HG03439 (cell line): ENCODE measurements at regions not wholly inside any gene's neighbourhood (a gene's known extent, or its start where the extent isn't known, plus 50 kb on each side); places are given as distances from the start of the nearest gene placed in this dataset.

ENCODE experiments used
- ATAC-seq: cut with Tn5 transposase; IDR thresholded peaks from one replicate; pipeline ENCODE4 v1.9.1; 2021; ENCODE audit warnings: mild to moderate bottlenecking, moderate library complexity; ENCODE audit not compliant: unreplicated experiment

DNA sequence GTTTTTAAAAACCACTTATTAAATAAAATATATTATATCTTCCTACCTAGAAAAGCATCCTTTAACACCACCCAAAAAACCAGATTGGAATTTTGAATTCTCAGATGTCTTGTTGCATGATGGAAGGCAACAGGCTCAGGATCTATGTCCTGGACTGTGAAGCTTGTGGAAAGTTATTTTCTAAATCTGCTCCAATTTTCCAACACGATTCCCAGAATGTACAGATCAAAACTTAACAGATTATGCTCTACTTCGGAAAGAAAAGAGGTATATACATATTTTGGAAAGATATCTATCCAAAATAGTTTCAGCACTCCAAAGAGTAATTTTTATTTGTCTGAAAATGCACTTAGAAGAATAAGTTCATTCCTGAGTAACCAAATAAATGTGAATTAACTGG is 291.7 kb upstream of the EMCN start:
- no peak for ATAC-seq

DNA sequence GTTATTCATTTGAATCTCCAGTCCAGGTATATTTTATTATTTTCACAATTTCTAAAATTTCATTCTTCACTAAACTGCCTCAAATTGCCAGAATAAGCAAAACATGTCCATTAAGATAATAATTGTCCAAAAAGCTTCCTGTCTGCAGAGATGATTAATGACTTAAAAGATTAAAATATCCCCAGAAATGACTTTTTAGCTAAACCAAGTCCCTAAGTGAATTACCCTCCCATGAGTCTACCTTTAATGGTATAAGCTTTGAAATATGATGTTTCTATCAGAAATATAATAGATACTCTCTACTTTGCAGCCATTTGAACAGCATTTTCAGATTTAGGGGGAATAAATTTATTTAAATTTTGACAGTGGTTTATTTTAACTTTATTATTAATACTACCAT is 289.2 kb upstream of the EMCN start:
- no peak for ATAC-seq

DNA sequence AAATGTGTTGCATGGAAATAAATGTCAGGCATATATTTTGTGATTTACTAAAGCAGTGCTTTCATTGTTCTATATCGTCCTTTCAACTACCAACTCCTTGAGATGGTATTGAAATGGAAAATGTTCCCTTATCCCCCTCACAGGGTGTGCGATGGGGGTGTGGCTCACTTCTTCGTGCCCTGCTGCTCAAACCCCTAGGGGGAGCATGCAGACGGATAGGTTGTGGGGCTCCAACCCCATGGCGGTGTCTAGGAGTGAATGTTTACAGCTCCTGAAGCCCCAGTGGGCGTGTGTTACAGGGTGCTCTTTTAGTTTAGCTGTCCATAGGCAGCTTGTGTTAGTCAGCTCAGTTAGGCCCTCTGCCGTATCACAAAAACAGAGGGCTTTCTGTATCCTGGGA is 287.7 kb upstream of the EMCN start:
- no peak for ATAC-seq

DNA sequence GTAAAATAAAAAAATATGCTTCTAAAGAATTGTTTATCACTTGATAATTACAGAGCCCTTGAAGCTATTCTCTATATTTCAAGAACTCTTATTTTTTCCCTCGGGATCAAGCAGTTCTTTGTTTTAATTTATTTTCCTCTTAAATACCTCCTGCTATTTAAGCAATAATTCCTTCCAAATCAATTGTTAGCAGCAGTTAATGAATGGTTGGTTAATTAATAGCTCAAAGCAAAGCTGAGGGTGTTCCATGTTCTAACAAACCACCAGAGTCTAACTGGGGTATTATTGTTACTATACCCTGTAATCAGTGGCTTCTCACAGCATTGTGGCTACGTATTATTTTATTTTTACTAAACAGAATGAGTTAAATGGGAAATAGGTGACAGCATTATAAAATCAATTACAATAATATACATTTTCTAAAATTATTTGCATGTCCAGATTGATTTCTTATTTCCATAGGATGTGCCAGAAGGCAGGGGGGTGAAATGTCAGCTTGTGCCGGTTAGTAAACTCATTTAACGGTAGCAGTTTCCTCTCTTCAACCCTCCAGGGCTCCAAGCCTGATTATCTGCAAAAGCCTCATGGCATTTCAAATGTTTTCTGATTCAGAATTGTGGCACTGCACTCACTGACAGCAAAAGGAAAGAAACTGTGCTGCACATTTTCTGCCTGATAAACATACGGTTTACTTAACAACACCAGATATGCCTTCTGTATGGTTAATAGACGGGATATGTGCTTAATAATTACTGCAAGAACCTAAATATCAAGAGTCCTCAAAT is 286.9 kb upstream of the EMCN start:
- ATAC-seq: no peak

DNA sequence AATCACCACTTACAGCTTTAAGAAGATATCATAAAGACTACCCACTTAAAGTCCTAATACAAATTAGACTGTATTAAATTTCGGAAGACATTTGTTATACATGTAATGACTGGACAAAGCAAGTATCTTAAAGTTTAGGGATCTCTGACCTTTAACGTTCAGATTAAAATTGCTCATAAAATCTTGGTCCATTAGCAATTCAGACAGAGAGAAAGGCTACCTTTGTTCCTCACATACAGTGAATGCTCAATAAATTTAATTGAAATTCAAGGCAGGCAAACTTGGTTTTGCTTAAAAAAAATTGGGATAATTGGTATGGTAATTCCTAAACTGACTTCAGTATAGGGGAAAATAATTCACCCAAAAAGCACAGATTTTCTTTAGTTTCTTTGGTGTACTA is 285.9 kb upstream of the EMCN start:
- ATAC-seq: no peak

DNA sequence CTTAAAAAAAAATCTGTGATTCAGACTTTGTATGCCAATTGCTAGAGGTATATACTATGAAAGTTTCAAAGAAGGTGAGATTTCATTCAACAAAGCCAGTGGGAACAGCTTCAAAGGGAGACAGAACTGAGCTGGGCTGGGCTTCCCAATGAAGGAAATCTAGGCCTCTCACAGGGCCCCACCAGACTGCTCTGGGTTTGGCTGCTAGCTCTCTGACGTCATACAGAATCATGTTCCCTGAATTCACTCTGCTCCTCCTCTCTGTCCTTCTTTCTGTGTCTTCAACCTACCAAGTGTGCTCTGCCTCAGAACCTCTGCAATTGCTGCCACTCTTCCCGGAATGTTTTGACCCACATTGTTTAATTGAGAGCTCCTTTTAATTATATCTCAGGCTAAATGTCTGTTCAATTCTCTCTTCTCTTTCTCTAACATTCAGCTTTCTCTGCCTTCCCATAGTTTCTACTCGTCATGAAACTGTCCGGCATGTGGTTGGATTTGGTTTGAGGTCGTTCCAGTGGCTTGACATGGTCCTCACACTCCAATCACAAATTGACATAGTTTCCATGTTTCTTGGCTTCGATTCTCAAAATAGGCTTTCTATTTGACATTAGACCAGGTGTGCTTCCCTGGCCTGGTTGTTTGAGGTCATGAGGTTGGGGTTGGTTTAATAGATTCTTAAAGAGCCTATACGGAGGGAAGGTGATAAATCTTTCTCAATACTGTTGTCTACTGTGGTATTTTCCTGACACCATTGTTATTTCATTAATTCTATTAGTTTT is 282.1 kb upstream of the EMCN start:
- ATAC-seq: no peak

DNA sequence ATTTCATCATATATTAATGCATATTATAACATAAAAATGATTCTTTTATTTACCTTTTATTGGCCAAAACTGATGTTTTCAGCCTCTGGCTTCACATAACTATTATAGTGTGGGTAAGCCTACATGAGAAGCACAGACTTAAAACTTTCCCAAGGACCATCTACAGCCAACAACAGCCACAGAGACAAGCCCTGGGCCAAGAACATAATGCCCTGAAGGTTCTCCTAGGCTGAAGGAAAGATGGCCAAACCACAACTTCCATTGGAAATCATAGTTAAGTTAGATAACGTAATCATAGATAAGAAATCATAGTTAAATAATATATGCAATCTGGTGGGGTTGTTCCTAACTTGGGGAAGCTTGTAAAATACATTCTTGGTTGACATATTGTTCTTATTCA is 280.0 kb upstream of the EMCN start:
- no peak for ATAC-seq

DNA sequence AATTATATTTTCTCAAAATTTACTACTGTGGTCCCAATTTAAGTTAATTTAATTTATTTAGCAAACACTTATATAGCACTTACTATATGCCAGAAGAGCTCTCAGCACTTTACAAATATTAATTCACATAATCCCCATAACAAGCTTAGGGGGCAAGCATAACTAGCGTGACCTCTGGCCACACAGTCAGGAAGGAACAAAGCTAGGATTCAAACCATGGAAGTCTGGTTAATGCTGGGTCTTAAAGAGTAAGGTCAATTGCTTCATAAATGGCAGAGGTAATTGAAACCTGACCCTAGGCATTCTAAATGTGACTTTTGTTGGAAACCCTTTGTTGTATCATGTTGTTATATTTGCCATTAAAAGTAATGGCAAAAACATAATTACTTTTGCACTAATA is 279.5 kb upstream of the EMCN start:
- ATAC-seq: no peak

DNA sequence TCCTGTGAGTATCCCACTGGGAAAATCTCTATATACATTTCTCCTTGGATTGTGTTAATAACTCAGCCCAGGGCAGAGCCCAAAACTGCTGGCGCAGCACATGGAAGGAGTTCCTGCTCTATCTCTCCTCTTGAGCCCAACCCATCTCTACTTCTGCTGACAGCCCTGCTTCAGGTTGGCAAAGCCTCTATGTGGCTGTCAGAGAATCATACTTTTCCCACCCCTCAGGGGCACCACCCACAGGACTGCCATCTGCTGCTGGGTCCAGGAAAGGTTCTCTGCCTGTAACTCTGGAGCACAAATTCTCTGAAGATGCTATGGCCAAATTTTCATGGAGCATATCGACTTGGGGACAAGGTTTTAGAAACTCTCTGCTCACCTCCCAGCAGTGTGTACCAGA is 278.5 kb upstream of the EMCN start:
- ATAC-seq: no peak

DNA sequence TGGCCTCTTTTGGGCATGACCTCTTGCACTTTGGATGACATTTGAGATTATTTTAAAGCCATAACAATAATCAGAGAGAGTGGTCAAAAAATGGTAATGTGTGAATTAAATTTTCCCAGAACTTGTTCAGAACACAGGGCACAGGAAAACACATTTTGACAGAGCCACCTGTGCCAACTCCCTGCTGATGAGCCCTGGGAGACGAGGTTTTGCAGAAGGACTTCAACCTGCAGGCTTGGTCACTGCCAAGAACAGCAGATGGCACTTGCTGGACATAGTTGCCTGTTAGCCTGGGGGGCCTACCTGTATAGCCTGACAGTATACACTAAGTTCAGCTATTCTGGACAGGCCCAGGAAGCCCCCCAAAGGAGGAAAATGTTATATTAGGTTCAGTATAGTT is 277.8 kb upstream of the EMCN start:
- ATAC-seq: no peak

DNA sequence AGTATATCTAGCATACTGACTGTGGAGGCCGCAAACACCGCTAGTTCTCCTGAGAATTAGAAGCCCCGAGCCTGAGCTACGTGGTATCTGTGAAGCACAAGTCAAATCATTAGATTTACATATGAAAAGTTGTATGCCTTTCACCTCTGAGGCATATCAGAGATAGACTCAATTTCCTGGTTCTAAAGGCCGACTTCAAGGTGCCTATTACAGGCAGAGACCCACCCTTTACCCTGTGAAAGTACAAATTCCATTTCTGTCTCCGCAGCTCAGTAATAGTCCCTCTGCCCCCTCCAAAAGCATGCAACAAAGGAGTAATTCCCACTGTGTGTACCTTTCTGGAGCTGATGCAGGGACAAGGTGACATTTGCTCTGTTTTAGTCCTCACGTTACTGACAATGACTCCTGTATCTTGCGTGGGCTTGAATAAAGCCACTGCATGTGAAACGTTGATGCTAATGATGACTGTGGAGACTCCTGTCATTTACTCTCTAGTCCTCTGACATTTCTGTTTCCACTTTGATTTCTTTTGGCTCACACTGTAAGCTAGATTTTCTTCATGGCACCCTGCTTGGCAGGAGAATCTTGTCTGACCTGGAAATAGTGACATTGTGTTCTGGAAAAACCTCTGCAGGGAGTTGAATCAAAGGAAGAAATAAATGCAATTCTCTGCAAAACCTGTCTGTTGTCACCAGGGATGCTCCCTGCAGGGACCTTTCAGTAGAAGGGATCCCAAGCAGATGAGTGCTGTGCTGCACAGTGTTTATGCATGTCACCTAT is 273.2 kb upstream of the EMCN start:
- no peak for ATAC-seq

DNA sequence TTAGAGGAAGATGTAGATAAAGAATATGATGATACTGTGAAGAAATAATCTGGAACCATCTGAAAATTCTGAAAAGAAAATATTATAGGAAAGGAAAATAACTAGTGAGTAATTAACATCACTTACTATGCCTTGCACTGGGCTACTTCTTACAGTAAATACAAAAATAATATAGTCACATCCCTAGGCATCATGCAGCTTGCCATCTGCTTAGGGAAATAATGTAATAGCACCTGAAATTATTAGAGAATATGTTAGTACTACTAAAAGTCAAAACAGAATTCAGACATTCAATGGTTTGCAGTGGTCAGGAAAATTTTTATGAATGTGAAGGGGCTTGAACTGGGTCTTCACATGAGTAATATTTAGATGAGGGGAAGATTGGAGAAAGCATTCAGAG is 272.2 kb upstream of the EMCN start:
- ATAC-seq: no peak

DNA sequence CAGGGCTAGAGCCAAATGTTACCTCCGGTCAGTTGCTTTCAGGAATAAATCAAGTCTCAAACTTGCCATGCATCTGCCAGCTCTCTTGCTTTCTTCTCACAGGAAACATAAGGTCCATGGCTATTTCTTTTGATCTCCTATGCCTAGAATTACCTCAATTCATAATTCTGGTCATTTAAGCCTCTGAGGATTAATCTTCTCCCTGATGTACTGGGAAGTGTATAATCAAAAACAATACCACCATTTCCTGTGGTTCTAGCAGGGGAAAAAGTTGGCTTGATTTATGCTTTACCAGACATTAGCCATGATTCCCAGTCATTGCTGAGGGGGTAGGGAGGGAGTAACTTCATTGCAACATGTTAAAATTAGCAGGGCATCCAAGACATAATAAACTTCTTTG is 268.7 kb upstream of the EMCN start:
- no peak for ATAC-seq

DNA sequence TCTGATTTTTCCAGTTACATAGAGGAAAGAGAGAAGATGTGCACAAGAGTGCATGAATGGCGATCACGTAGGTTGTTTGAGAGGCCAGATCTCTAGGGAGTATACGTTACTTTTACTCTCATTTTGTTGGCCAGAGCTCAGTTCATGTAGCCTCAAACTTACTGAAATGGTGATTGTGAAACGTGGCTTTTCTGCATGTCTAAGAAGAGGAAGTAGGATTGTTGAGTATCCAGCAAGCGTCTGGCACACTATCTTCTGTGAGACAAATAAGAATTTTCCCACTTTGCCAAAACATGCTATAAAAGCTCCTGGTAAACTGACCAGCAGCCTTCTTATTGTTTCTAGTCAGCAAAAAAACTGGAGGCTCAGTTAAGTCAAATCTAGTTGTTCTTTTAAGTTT is 264.5 kb upstream of the EMCN start:
- no peak for ATAC-seq

DNA sequence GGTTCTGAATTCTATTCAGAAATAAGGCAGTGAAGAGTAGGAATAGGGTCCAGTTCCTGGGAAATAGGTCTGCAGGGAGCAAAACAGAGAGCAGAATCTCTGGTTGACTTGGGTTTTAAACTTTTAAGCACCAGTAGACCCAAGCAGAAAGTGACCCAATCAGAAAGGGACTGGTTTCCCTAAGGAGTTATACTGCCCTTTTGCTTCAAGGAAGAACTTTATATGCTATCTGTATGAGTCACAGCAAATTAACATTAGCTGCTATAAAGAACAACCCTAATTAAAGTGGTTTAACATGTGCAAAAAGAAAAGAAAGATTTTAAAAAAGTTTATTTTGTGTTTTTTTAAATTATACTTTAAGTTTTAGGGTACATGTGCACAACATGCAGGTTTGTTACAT is 263.6 kb upstream of the EMCN start:
- no peak for ATAC-seq

DNA sequence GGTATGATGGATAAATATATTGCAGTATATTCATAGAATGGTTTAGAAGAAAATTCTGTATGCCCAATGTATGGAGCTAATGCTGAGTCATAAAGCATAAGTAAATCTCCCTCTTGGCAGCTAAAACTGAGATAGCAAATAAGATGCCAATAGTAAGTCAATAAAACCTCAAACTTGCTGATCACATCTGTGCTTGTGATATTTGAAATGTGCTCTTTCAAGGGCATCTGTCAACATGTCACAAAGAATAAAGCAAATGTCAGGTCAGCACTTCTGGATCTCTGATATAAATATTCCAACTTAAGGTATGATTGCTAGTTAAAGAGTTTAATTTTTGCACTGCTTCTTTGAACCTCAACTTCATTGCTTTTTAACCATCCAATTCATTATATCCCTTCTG is 262.3 kb upstream of the EMCN start:
- ATAC-seq: no peak

DNA sequence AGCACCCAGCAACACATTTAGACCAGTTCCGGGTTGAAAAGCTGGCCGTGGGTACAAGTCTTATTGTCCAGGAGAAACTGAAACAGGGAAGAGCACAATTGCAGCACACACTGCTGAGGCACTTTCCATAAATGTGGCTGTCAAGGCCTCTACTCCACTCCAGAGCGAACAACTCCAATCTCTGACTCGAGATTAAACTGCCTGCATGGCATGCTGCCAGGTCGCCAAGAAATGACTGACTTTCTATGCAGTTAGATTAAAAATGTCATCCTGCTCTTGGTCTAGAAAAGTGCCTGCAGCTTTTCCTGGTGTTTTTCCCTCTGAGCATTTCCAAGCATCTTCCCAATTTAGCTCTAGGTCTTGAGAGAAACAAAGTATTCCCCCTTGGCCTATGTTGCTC is 260.6 kb upstream of the EMCN start:
- no peak for ATAC-seq

DNA sequence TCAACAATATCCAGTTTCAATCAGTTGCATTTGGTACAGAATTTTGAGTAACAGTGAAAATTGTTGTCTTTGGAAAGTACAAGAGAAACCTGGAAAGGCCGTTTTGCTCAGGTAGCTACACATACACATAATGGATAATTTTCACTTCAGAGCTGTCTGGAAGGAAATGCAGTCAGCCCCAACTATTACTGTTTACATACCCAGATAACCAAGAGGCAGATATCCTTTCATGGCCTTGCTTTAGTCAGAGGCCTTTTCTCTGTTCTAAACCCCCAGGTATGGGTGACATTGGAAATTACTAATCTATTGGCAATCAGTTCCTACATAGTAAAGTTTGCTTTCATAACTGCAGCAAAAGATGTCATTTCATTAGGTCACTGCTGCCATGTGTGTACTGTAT is 244.9 kb upstream of the EMCN start:
- no peak for ATAC-seq

DNA sequence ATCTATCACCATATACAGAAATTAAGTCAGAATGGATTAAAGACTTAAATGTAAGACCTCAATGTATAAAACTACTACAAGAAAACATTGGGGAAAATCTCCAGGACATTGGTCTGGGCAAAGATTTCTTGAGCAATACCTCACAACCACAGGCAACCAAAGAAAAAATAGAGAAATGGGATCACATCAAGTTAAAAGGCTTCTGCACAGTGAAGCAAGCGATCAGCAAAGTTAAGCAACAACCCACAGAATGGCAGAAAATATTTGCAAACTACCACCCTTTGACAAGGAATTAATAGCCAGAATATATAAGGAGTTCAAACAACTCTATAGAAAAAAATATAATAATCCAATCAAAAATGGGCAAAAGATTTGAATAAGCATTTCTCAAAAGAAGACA is 236.9 kb upstream of the EMCN start:
- ATAC-seq: no peak

DNA sequence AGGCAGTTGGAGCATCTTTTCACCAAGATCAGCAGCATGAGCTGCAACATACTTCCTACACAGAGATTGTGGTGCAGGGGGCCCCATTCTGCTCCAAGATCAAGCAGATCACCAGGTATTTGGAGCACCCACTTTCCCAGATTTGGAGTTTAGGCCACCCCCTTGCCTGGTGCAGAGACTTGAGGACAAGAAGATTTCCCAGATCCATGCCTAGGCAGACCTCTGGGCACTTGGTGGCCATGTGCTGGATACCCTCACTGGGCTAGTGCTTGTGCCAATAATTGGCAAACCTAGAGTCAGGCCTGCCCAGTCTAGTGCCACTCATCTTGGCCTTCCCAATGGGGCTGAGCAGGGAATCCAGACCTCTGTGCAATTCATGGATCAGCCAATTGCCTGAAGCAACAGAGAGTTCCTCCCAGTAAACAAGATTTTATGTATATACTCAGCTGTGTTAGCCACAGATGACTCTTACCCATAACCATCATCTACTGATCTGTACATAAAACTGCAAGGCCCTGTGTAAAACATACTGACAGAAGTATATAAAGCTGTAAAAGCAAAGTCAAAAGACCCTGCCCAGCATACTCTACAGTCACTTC is 228.4 kb upstream of the EMCN start:
- ATAC-seq: no peak

DNA sequence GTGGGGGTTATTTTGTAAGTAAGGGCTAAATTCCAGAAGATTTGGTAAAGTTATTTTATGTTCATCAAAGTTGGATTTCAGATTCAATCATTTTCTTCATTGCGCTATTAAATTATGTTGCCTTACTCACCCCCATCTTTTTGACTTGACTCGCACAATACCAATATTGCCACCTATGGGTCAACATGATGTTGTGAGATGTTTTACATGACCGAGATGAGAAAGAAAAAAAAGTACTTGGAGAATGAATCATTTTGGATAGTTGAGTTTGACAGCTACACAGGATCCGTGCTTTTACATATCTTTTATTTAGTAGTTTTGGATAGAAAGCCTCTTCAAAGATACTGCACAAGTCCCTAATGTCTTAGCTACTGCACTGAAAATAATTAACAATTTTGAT is 224.2 kb upstream of the EMCN start:
- ATAC-seq: no peak
